Motor neuron (in vitro differentiated cells): ENCODE measurements at regions not wholly inside any gene's neighbourhood (a gene's known extent, or its start where the extent isn't known, plus 50 kb on each side); places are given as distances from the start of the nearest gene placed in this dataset.

ENCODE experiments used
- ATAC-seq, 8 experiments: fragments of 200-7000 bp; cut with Tn5 transposase; replicated peaks in 6 of 8; 2 replicates each; pipeline ENCODE4 v1.8.0; 2021; ENCODE audit warnings: mild to moderate bottlenecking in 8 of 8, moderate library complexity in 8 of 8
- H3K27ac ChIP-seq, 2 donors: fragments of 250-450 bp; sonication (Bioruptor Pico); 2 replicates each; pipeline ENCODE4 v1.9.0; 2021; ENCODE audit warnings: antibody characterized with exemption in 2 of 2, mild to moderate bottlenecking in 2 of 2, moderate library complexity in 1 of 2
- H3K4me1 ChIP-seq, 2 donors: fragments of 250-450 bp; sonication (Bioruptor Pico); replicated peaks in 1 of 2; 2 replicates each; pipeline ENCODE4 v1.6.1; 2021; ENCODE audit warnings: antibody characterized with exemption in 2 of 2, mild to moderate bottlenecking in 2 of 2, moderate library complexity in 1 of 2
- H3K4me3 ChIP-seq, 5 donors: fragments of 250-450 bp; sonication (Bioruptor Pico); 2 replicates each; pipeline ENCODE4 v1.9.0; 2021; ENCODE audit warnings: antibody characterized with exemption in 5 of 5, mild to moderate bottlenecking in 5 of 5, moderate library complexity in 4 of 5
- WGBS, 10 experiments: fragments of 450-650 bp; shearing (Covaris generic); methylation state at CpG; one replicate each; pipeline ENCODE4 v1.0.0; 2022; 5-methylcytosine and 5-hydroxymethylcytosine counted together
- in situ Hi-C, 9 experiments: fragments of 400-800 bp; cut with MboI; loops; one replicate each; pipeline ENCODE4 v1.15.0; 2021; ENCODE audit warnings: low sequenced_read_pairs in 9 of 9, low pct_unique_long_range_greater_than_20kb in 2 of 9; ENCODE audit not compliant: unreplicated experiment in 9 of 9

GRCh38 chr11:92329646-92330045 is 105.0 kb downstream of the FAT3 start:
- ATAC-seq = peak in 2 of 8 experiments; percentile 45 to 62
- H3K4me1 ChIP-seq = peaks cover 26 to 29% of the 10 kb centered on the region in 2 donors
- no peak overlapping the region for H3K4me3 ChIP-seq
- H3K27ac ChIP-seq = peak overlapping the region in 1 of 2 donors; percentile 81
- in situ Hi-C loops = no loop called here
- WGBS, 10 experiments = 33 to 80% (median 40%) methylated on average over 1 of the region's 2 CpGs; no CpG with 5 or more reads in 7 of the 10 experiments

GRCh38 chr11:92330114-92330513 is 105.5 kb downstream of the FAT3 start:
- 0 to 93% (median 15%) methylated on average over 1 to 2 of the region's 2 CpGs; no CpG with 5 or more reads in 3 of the 10 experiments for WGBS, 10 experiments
- no peak overlapping the region for H3K4me3 ChIP-seq
- H3K4me1 ChIP-seq = peaks cover 26 to 29% of the 10 kb centered on the region in 2 donors
- peak in 3 of 8 experiments; percentile 42 to 74 (median 57) for ATAC-seq
- peak overlapping the region in 1 of 2 donors; percentile 81 for H3K27ac ChIP-seq
- in situ Hi-C loops = no loop called here

- Histone ChIP-seq H3K4me1 (peaks cover 26 to 29% of the 10 kb centered on the region in 2 donors), H3K27ac (no peak overlapping the region), H3K4me3 (no peak overlapping the region)
- ATAC-seq = peak in 2 of 8 experiments; percentile 23 to 46
- in situ Hi-C loops = no loop called here
- WGBS, 10 experiments = 40 to 100% (median 94%) methylated on average over 1 of the region's 1 CpG; no CpG with 5 or more reads in 4 of the 10 experiments
Observed at GRCh38 chr11:92332986-92333385, 108.4 kb downstream of the FAT3 start.

GRCh38 chr11:92340839-92341238 is 116.2 kb downstream of the FAT3 start:
- Histone ChIP-seq H3K27ac (no peak overlapping the region), H3K4me3 (no peak overlapping the region), H3K4me1 (peaks cover 16 to 21% of the 10 kb centered on the region in 2 donors)
- in situ Hi-C loops = no loop called here
- peak in 3 of 8 experiments; percentile 47 to 94 (median 92) for ATAC-seq
- 24 to 100% (median 91%) methylated on average over 1 to 4 of the region's 6 CpGs; no CpG with 5 or more reads in 2 of the 10 experiments for WGBS, 10 experiments

GRCh38 chr11:92342034-92342720 is 117.6 kb downstream of the FAT3 start:
- Histone ChIP-seq H3K4me1 (peaks cover 19 to 34% of the 10 kb centered on the region in 2 donors), H3K27ac (no peak overlapping the region), H3K4me3 (no peak overlapping the region)
- WGBS, 10 experiments = 20 to 100% (median 74%) methylated on average over 1 to 9 of the region's 9 CpGs
- in situ Hi-C loops = no loop called here
- ATAC-seq = no peak

GRCh38 chr11:92342886-92343285 is 118.3 kb downstream of the FAT3 start:
- 40 to 100% (median 74%) methylated on average over 1 to 3 of the region's 3 CpGs; no CpG with 5 or more reads in 2 of the 10 experiments for WGBS, 10 experiments
- Histone ChIP-seq H3K4me1 (peaks cover 24 to 41% of the 10 kb centered on the region in 2 donors), H3K4me3 (no peak overlapping the region), H3K27ac (no peak overlapping the region)
- ATAC-seq = peak in 5 of 8 experiments; percentile 20 to 42 (median 29)
- in situ Hi-C loops = no loop called here

GRCh38 chr11:92346220-92346619 is 121.6 kb downstream of the FAT3 start:
- in situ Hi-C loops = no loop called here
- no peak overlapping the region for H3K27ac ChIP-seq
- no peak overlapping the region for H3K4me3 ChIP-seq
- peaks cover 29 to 57% of the 10 kb centered on the region in 2 donors for H3K4me1 ChIP-seq
- 0 to 89% (median 61%) methylated on average over 2 to 4 of the region's 4 CpGs for WGBS, 10 experiments
- ATAC-seq = no peak

GRCh38 chr11:92347454-92347853 is 122.8 kb downstream of the FAT3 start:
- in situ Hi-C loops = no loop called here
- ATAC-seq = peak in 5 of 8 experiments; percentile 18 to 74 (median 70)
- no peak overlapping the region for H3K27ac ChIP-seq
- peaks cover 23 to 50% of the 10 kb centered on the region in 2 donors for H3K4me1 ChIP-seq
- no peak overlapping the region for H3K4me3 ChIP-seq
- 0 to 57% (median 17%) methylated on average over 1 of the region's 1 CpG; no CpG with 5 or more reads in 1 of the 10 experiments for WGBS, 10 experiments

- H3K27ac ChIP-seq = no peak overlapping the region
- peak in 4 of 8 experiments; percentile 32 to 99 (median 70) for ATAC-seq
- H3K4me3 ChIP-seq = no peak overlapping the region
- H3K4me1 ChIP-seq = peaks cover 14 to 39% of the 10 kb centered on the region in 2 donors
- in situ Hi-C loops = no loop called here
- 0 to 88% (median 71%) methylated on average over 1 to 4 of the region's 4 CpGs; no CpG with 5 or more reads in 1 of the 10 experiments for WGBS, 10 experiments
Observed at GRCh38 chr11:92349486-92350156, 125.0 kb downstream of the FAT3 start.

- ATAC-seq = no peak
- in situ Hi-C loops = no loop called here
- Histone ChIP-seq H3K4me1 (peaks cover 2 to 4% of the 10 kb centered on the region in 2 donors), H3K27ac (no peak overlapping the region), H3K4me3 (no peak overlapping the region)
Observed at GRCh38 chr11:92357344-92357743, 132.7 kb downstream of the FAT3 start.

GRCh38 chr11:92357841-92358240 is 133.2 kb downstream of the FAT3 start:
- no peak overlapping the region for H3K4me3 ChIP-seq
- WGBS, 10 experiments = 29 to 100% (median 68%) methylated on average over 1 to 2 of the region's 2 CpGs; no CpG with 5 or more reads in 1 of the 10 experiments
- peaks cover 4 to 5% of the 10 kb centered on the region in 2 donors for H3K4me1 ChIP-seq
- no peak overlapping the region for H3K27ac ChIP-seq
- in situ Hi-C loops = no loop called here
- ATAC-seq = no peak

- Histone ChIP-seq H3K27ac (no peak overlapping the region), H3K4me1 (peaks cover 0 to 23% of the 10 kb centered on the region in 2 donors), H3K4me3 (no peak overlapping the region)
- WGBS, 10 experiments = 6 to 81% (median 40%) methylated on average over 2 of the region's 2 CpGs; no CpG with 5 or more reads in 6 of the 10 experiments
- ATAC-seq = peak in 4 of 8 experiments; percentile 30 to 67 (median 52)
- in situ Hi-C loops = no loop called here
Observed at GRCh38 chr11:92361551-92361950, 136.9 kb downstream of the FAT3 start.

GRCh38 chr11:92362989-92363388 is 138.4 kb downstream of the FAT3 start:
- ATAC-seq = peak in 3 of 8 experiments; percentile 16 to 65 (median 46)
- 0 to 57% (median 0%) methylated on average over 1 of the region's 1 CpG; no CpG with 5 or more reads in 4 of the 10 experiments for WGBS, 10 experiments
- peaks cover 0 to 23% of the 10 kb centered on the region in 2 donors for H3K4me1 ChIP-seq
- in situ Hi-C loops = no loop called here
- no peak overlapping the region for H3K4me3 ChIP-seq
- H3K27ac ChIP-seq = no peak overlapping the region
